Right forelimb (tissue), 1 donor: ENCODE measurements at regions not wholly inside any gene's neighbourhood (a gene's known extent, or its start where the extent isn't known, plus 50 kb on each side); places are given as distances from the start of the nearest gene placed in this dataset.
"Not testable (repeated sequence)": the region's sequence is repeated elsewhere in the genome, so short reads cannot be mapped to it uniquely, and the experiment has no call there.

ENCODE experiments used
- DNase-seq: peaks from one replicate; pipeline ENCODE4 v3.0.0-alpha.2; 2018

DNA sequence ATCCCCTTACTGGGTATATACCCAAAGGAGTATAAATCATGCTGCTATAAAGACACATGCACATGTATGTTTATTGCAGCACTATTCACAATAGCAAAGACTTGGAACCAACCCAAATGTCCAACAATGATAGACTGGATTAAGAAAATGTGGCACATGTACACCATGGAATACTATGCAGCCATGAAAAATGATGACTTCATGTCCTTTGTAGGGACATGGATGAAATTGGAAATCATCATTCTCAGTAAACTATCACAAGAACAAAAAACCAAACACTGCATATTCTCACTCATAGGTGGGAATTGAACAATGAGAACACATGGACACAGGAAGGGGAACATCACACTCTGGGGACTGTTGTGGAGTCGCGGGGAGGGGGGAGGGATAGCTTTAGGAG is 161.7 kb upstream of the PHACTR1 start:
- not testable (repeated sequence) for DNase-seq

DNA sequence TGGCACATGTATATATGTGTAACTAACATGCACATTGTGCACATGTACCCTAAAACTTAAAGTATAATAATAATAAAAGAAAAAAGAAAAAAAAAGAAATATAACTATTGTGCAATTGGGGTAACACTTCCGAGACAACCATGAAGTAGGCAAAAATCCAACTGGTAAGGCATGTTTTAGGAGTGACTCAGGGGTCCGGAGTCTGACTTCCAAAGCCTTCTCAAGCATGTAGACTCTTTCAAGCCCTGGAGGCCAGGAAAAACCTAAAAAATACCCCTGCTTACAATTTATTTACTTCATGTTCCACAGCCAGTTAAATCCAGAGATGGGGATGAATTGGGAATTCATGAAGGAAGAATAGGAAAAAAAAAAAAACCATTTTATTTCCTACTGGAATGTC is 161.3 kb upstream of the PHACTR1 start:
- no peak for DNase-seq

DNA sequence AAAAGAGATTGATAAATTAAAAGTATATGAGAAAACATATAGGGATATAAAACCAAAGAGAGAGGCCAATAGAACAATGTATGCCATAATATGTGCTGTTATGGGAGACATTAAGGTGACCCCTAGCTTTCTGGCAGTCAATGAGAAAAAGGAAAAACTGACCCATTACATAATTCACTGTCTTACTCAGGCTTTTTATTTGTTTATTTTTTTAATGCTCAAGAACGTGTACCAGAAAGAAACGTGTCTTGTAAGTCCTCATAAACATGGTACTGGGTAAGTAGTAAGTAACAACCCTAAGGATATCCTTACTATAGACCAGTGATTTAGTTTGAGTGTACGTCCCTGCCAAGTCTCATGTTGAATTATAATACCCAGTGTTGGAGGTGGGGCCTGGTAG is 160.8 kb upstream of the PHACTR1 start:
- no peak for DNase-seq

GRCh38 chr6:12557765-12558164 is 158.8 kb upstream of the PHACTR1 start:
- DNase-seq = no peak

GRCh38 chr6:12560315-12560714 is 156.3 kb upstream of the PHACTR1 start:
- DNase-seq = no peak

DNA sequence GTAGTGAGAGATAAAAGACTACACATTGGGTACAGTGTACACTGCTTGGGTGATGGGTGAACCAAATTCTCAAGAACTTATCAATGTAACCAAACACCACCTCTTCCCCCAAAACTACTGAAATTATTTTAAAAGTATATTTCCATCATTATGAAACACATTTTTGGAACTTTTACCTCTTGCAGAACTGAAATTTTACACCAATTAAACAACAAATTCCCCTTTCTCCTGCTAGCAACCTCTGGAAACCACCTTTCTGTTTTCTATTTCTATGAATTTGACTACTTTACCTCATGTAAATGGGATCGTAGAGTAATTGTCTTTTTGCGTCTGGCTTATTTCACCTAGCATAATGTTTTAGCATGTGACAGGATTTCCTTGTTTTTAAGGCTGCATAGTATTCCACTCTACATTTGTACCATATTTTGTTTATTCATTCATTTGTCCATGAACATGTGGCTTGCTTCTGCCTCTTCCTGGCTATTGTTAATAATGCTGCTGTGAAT is 149.9 kb upstream of the PHACTR1 start:
- no peak for DNase-seq

DNA sequence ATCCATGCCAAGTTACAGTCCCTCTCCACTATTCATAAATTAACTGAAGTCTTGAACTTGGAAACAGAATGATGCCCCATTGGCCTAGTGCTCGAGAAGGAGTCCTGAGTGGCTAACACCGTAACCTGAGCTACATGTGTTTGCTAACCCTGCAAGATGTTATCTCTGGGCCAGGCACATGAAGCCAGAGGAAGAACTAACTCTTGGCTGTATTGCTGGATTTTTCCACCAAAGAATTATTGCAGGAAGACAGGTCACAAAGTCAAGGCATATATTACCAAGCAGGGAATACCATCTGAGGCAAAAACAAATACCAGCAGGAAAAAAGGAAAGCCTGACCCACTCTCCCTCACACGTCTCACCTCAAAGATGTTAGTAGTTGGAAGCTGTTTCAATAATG is 148.9 kb upstream of the PHACTR1 start:
- DNase-seq = no peak

DNA sequence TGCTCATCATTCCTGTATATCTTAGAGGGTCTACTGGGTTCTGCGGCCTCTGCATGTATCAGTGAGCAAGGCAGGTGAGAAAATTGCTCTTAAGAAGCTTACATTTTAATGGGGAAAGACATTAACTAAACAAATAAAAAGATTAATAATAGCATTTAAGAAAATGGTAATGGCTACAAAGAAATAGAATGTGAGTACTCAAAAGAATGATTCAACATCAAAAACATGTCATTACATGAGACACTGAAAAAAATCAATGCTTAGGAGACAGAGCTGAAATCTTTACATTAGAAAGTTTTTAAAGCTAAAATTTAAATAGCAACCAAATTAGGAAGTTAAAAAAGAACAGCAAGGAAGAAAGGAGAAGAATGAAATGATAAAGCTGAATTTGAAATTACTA is 146.9 kb upstream of the PHACTR1 start:
- no peak for DNase-seq

DNA sequence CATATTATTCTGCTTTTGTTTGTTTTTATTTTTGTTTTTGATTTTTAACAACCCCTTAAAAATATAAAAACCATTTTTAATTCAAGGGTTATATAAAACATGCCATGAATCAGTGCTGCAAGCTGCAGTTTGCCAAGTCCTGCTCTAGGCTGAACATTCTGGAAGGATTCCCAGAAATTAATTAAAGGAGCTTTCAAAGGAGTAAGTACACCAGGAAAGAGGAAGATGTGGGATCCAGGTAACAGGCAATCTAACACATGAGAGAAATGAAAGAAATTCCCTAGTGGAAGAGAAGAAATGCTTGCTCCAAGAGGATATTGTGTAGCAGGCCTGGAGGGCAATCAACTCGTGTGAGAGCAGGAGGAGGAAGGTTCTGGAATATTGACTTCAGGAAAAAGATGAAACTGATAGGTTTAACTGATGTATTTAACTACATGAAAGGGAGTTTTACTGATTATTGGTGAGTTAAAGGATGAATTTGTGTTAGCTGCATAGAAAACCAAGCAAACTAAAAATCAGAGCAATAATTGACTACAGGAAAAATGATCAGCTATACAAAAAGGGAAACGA is 146.0 kb upstream of the PHACTR1 start:
- no peak for DNase-seq

DNA sequence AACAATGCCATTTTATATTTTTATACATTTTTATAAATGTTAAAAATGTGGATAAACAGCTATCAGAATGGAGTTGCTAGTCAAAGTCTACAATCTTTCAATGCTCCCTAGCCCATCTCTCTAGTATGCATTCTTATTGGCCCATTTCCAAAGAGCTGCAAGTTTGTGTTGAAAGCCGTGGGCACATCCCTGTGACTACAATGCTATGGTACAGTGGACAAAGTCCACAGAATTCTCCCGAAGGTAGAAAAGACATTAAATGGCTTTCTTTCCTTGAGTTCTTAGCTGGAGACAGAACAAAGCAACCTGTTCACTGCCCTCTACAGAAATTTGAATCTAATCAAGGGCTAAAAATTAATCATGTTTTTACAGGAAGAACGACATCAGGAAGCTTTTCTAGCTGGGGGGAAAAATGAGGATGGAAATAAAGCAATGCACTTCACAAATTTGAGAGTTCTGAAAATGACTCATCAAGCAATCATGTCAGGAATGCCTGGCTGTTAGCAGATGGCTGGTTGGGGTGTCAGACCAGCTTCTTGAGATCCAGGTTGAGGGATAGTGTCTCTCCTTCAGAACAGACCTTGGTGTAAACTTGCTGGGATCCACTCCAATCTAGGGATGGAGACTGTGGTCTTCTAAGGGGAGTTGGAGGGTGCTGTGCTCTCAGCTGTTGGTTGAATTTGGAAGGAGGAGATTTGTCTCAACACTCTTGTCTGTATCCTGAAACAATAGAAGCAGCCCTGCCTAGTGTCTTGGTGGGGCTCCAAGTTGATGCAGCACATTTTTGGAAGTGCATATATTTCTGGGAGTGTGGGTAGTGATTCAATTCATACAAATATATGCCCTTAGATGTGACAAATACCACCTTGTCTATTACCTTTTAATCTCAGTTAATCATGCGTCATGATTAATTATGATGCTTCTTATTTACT is 143.4 kb upstream of the PHACTR1 start:
- DNase-seq = no peak

- no peak for DNase-seq
These were observed 140.6 kb upstream of the PHACTR1 start for GRCh38 chr6:12575961-12576360.

GRCh38 chr6:12576389-12576788 is 140.2 kb upstream of the PHACTR1 start:
- DNase-seq = no peak

DNA sequence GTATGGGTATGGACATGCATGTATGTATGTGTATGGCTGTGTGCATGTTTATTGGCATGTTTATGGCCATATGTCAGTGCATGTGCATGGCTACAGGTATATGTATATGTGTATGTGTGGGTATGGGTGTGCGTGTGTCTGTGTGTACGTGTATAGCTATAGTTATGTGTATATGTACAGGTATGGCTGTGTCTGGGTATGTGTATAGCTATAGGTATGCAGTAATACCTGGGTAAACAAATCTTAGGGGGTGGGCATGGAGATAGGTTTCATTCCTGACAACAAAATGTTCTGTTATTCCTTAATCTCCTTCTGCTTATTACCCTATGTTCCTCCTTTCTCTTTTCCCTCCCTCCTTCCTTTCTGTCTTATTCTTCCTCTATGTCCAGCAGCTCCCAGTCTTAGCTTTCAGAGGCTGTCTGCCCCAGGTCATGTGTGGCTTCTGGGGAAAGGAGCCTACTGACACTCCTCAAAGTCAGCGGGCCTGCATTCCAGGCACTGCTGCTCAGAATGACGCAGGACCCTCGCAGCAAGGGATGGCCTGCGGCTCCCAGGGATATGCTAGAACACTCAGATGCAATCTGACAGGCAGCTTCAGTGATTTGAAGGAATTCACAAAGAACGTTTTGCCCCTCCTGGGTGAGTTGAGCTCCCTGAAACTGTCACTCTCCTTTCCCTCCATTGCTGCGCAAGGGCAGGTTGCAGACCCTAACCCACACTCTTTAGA is 139.3 kb upstream of the PHACTR1 start:
- DNase-seq = no peak

DNA sequence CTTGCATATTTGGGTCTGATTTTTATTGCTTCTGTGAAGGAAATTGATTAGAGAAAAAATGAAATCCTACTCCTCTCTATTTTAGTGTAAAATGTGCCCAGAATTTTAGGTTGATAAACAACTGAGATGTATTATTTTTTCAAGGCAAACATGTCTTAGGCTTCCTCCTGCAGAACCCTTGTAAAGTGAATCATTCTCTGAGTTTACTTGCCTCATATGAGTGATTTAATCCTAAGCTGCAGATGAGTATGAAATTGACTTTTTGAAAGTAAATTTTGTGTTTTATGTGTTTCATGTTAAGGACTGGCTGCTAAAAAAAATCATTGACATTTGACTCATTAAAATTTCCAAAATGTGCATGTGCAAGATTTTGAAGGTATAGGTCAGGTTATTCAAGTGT is 138.5 kb upstream of the PHACTR1 start:
- no peak for DNase-seq

DNA sequence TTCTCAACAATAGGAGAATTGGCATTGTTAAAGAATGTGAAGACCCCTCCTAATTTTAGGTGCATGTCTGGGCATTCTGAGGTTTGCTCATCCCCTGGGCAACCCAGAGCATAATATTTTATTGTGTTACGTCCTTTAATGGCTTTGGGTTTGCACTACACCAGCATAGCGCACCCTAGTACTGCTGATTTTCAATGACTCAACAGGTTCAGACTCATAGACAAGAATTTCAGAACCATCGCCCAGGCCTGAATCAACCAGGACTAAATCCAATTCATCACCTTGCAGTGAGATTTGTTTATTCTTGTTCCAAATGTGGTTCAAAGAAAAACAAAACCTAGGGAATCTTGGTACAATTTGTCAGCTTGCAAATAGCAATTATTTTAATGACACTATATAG is 137.8 kb upstream of the PHACTR1 start:
- DNase-seq = no peak

- no peak for DNase-seq
These were observed 136.3 kb upstream of the PHACTR1 start for GRCh38 chr6:12580290-12580689.

DNA sequence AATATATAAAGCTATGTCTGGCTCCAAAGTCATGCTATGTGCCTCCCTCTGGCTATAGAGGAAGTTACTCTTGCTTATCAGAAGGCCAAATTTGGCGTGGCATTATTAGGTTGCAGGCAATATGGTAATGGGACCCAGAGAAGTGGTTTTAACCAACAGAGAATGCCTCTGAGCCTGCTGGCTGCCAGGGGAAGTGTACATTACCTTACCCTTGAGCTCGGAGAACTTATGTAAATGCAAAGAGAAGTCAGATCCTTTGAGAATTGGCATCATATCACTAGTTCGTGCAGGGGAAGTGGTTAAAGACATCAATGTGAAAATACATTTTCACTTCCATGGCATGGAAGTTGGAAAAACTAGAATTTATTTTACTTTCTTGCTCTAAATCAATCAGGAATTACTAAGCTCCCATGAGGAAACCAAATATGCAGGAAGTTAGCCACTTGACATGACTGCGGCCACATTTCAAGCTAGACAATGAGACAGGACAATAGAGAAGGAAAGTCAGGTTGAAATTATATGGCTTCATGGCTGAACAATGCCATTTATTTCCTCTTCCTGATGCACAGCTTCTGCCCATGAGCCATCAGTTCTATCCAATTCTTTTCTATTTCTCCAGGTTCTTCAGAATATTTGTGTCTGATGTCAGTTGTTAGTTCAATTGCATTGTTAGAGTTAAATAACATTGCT is 134.0 kb upstream of the PHACTR1 start:
- DNase-seq = no peak

DNA sequence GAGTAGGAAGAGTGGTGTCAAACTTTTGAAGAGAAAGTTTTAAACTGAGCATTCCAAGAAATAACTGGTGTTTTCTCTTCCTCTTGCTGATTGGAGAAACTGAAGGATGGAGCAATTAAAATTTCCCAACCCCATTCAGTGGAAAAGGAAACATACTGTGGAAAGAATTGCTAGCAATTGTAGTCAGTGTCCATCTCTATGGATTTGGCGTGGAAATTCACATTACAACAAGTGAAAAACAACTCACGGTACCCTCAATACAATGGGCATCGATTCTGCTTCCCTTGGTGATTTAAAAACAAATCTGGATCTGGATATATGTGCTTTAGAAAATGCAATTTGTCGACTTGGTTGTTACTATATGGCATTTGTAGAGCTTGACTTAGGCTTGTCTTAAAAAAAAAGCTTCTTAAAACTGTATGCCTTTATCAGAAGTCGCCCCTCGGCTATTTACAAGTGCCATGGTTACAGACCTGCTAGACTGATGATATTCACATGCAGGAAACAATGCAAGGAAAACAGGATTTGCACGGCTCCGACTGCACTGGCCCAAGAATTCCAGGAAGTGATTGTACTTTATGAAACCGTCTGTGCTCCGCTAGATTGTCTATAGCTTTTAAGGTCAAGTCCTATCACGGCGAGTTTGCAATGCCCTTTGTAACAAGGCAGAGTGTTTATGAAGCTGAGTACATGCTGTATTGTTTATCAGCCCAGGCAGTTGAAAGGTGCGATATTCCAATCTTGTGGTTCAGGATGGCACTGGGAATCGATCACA is 131.7 kb upstream of the PHACTR1 start:
- DNase-seq = no peak

DNA sequence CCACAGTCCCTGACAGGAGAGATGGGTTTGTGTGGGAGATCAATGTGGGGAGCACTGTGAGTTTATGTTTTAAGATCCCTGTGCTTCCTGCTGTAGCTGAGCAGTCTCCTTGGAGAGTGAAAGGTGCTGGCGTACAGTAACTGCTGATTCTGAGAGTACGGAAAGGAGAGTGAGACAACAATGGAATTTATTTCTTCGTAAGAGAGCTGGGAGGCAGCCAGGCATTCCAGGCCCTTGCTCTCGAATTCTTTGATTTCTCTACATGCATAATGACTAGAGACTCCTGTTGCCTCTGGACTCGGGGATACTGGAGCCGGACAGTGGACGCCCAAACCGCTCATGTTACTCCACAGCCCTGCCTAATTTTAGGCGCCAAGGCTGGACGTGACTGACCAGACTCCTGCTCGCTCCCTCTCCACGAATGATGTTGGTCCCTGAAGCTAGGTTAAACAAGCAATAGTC is 131.0 kb upstream of the PHACTR1 start:
- no peak for DNase-seq

GRCh38 chr6:12586721-12587480 is 129.7 kb upstream of the PHACTR1 start:
- no peak for DNase-seq

- no peak for DNase-seq
These were observed 125.7 kb upstream of the PHACTR1 start for GRCh38 chr6:12590901-12591300.
